ENCODE measurements at regions not wholly inside any gene's neighbourhood (a gene's known extent, or its start where the extent isn't known, plus 50 kb on each side); places are given as distances from the start of the nearest gene placed in this dataset.
"Not testable (repeated sequence)": the region's sequence is repeated elsewhere in the genome, so short reads cannot be mapped to it uniquely, and the experiment has no call there.

GRCh38 chr3:106844638-106845037 lies 532.6 kb upstream of the CCDC54 start:
- DNase-seq (ENCODE audit: low spot score), result no peak
- TF ChIP-seq, protein P1, sequence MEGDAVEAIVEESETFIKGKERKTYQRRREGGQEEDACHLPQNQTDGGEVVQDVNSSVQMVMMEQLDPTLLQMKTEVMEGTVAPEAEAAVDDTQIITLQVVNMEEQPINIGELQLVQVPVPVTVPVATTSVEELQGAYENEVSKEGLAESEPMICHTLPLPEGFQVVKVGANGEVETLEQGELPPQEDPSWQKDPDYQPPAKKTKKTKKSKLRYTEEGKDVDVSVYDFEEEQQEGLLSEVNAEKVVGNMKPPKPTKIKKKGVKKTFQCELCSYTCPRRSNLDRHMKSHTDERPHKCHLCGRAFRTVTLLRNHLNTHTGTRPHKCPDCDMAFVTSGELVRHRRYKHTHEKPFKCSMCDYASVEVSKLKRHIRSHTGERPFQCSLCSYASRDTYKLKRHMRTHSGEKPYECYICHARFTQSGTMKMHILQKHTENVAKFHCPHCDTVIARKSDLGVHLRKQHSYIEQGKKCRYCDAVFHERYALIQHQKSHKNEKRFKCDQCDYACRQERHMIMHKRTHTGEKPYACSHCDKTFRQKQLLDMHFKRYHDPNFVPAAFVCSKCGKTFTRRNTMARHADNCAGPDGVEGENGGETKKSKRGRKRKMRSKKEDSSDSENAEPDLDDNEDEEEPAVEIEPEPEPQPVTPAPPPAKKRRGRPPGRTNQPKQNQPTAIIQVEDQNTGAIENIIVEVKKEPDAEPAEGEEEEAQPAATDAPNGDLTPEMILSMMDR (IDR thresholded peaks at IDR 0.05; ENCODE audit: extremely low read depth, missing control alignments), result no peak

DNA sequence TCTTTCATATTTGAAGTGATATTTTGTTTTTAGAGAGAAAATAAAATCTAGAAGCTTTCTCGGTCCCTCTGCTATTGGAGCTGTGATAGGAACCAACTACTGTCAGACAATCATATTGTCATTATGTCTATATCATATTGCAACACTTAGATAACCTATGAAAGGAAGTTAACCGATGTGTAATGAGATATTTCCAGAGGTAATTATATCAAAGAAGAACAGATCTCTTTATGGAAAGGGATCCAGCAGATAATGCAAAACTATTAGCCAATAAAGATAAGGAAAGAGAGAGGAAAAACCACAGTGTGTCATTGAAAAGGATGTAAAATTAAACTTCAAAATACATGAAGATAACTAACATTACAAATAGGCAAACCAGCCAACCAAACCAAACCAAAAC lies 529.1 kb upstream of the CCDC54 start:
- TF ChIP-seq, protein P1 (IDR thresholded peaks at IDR 0.05; ENCODE audit: extremely low read depth, missing control alignments), result no peak
- DNase-seq (ENCODE audit: low spot score), result no peak

- TF ChIP-seq, protein P1 (IDR thresholded peaks at IDR 0.05; ENCODE audit: extremely low read depth, missing control alignments), result no peak
- DNase-seq (ENCODE audit: low spot score), result no peak
Observed at GRCh38 chr3:106850437-106850836, 526.8 kb upstream of the CCDC54 start.

DNA sequence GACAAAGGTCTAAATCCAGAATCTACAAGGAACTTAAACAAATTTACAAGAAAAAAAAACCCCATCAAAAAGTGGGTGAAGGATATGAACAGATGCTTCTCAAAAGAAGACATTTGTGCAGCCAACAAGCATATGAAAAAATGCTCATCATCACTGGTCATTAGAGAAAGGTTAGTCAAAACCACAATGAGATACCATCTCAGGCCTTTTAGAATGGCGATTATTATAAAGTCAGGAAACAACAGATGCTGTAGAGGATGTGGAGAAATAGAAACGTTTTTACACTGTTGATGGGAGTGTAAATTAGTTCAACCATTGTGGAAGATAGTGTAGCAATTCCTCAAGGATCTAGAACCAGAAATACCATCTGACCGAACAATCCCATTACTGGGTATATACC lies 518.9 kb upstream of the CCDC54 start:
- DNase-seq (ENCODE audit: low spot score), result not testable (repeated sequence)

GRCh38 chr3:106860182-106860581 lies 517.1 kb upstream of the CCDC54 start:
- TF ChIP-seq, protein P1 (IDR thresholded peaks at IDR 0.05; ENCODE audit: extremely low read depth, missing control alignments), result no peak
- no peak for DNase-seq (ENCODE audit: low spot score)

DNA sequence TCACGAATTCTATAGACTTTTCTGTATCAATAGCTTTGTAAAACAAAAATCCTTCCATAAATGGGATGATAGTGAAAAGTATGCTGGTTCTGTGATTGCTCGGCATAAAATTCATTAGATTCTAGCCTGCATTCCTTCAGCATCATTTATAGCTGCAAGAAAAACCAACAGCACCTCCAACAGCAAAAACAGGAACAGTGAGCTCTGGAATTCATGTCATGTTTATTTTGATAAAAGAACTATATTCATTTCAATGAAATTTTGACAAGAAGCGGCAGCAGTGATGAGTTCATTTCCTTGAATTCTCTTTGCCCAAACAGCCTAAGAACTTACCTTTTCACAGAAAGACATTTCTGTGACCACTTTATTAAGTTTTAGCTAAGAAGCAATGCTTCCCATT lies 515.2 kb upstream of the CCDC54 start:
- DNase-seq (ENCODE audit: low spot score), result no peak
- TF ChIP-seq, protein P1 (IDR thresholded peaks at IDR 0.05; ENCODE audit: extremely low read depth, missing control alignments), result no peak

- TF ChIP-seq, protein P1 (IDR thresholded peaks at IDR 0.05; ENCODE audit: extremely low read depth, missing control alignments), result no peak
- no peak for DNase-seq (ENCODE audit: low spot score)
Observed at GRCh38 chr3:106877627-106878026, 499.6 kb upstream of the CCDC54 start.

- DNase-seq (ENCODE audit: low spot score), result no peak
- TF ChIP-seq, protein P1 (IDR thresholded peaks at IDR 0.05; ENCODE audit: extremely low read depth, missing control alignments), result no peak
Observed at GRCh38 chr3:106880206-106880605, 497.0 kb upstream of the CCDC54 start.

Measured in GM20000 (cell line).